Mesenchymal stem cell (in vitro differentiated cells and primary cell): ENCODE measurements at regions not wholly inside any gene's neighbourhood (a gene's known extent, or its start where the extent isn't known, plus 50 kb on each side); places are given as distances from the start of the nearest gene placed in this dataset.

Experiments used
- DNase-seq: peaks from one replicate; pipeline ENCODE4 v3.0.0-alpha.2; 2013
- H2AFZ ChIP-seq: one replicate; pipeline ENCODE4 v1.6.1; 2013; ENCODE audit warnings: low read depth, mild to moderate bottlenecking, control low read depth, inconsistent platforms, low read length, moderate library complexity
- H2AK5ac ChIP-seq: 2 replicates; pipeline ENCODE4 v1.6.1; 2013; ENCODE audit warnings: low read length, moderate library complexity, mild to moderate bottlenecking, inconsistent platforms; ENCODE audit not compliant: severe bottlenecking
- H2BK120ac ChIP-seq: one replicate; pipeline ENCODE4 v1.6.1; 2013; ENCODE audit warnings: low read depth, mild to moderate bottlenecking, inconsistent platforms, low read length, moderate library complexity
- H2BK12ac ChIP-seq, 2 experiments: one replicate each; pipeline ENCODE4 v1.6.1; 2013; ENCODE audit warnings: inconsistent platforms in 2 of 2, low read length in 2 of 2, mild to moderate bottlenecking in 2 of 2, moderate library complexity in 2 of 2, control low read depth in 1 of 2
- H2BK15ac ChIP-seq: one replicate; pipeline ENCODE4 v1.6.1; 2013; ENCODE audit warnings: mild to moderate bottlenecking, low read depth, inconsistent platforms; ENCODE audit not compliant: poor library complexity, severe bottlenecking
- H2BK5ac ChIP-seq: 2 replicates; pipeline ENCODE4 v1.6.1; 2013; ENCODE audit warnings: low read depth, mild to moderate bottlenecking, low read length, control low read depth, inconsistent platforms; ENCODE audit not compliant: poor library complexity, severe bottlenecking
- H3K14ac ChIP-seq, 2 experiments: one replicate each; pipeline ENCODE4 v1.6.1; 2013; ENCODE audit warnings: inconsistent platforms in 2 of 2, low read length in 2 of 2, control low read depth in 1 of 2, mild to moderate bottlenecking in 1 of 2, moderate library complexity in 1 of 2
- H3K18ac ChIP-seq, 2 experiments: one replicate each; pipeline ENCODE4 v1.6.1; 2013; ENCODE audit warnings: inconsistent platforms in 2 of 2, low read length in 2 of 2, control low read depth in 1 of 2, low read depth in 1 of 2, mild to moderate bottlenecking in 1 of 2
- H3K23ac ChIP-seq, 2 experiments: one replicate each; pipeline ENCODE4 v1.6.1; 2013; ENCODE audit warnings: inconsistent platforms in 2 of 2, low read length in 2 of 2, mild to moderate bottlenecking in 2 of 2, moderate library complexity in 2 of 2, control low read depth in 1 of 2
- H3K27ac ChIP-seq: 2 replicates; pipeline ENCODE4 v1.5.1; 2013; ENCODE audit warnings: mild to moderate bottlenecking, moderate library complexity, low read length, control low read depth, inconsistent platforms; ENCODE audit not compliant: poor library complexity, severe bottlenecking
- H3K27me3 ChIP-seq, 2 experiments: 2 replicates each; pipeline versions ENCODE4 v1.6.1 to v1.7.0; 2013; ENCODE audit warnings: low read length in 2 of 2, mild to moderate bottlenecking in 2 of 2, moderate library complexity in 2 of 2, control low read depth in 1 of 2, inconsistent platforms in 1 of 2; ENCODE audit not compliant: control insufficient read depth in 1 of 2, insufficient read depth in 1 of 2
- H3K36me3 ChIP-seq, 2 experiments: 2 replicates each; pipeline versions ENCODE4 v1.6.1 to v1.7.0; 2013; ENCODE audit warnings: low read length in 2 of 2, control low read depth in 1 of 2, inconsistent platforms in 1 of 2, low read depth in 1 of 2, mild to moderate bottlenecking in 1 of 2; ENCODE audit not compliant: insufficient read depth in 2 of 2, control insufficient read depth in 1 of 2
- H3K4ac ChIP-seq, 2 experiments: one replicate each; pipeline ENCODE4 v1.6.1; 2013; ENCODE audit warnings: inconsistent platforms in 2 of 2, low read length in 2 of 2, mild to moderate bottlenecking in 2 of 2, moderate library complexity in 2 of 2, control low read depth in 1 of 2, low read depth in 1 of 2
- H3K4me1 ChIP-seq: 2 replicates; pipeline ENCODE4 v1.6.1; 2013; ENCODE audit warnings: low read depth, low read length, control low read depth; ENCODE audit not compliant: control insufficient read depth, insufficient read depth
- H3K4me2 ChIP-seq: 2 replicates; pipeline ENCODE4 v1.6.1; 2013; ENCODE audit warnings: low read length, mild to moderate bottlenecking, inconsistent platforms; ENCODE audit not compliant: poor library complexity, severe bottlenecking
- H3K4me3 ChIP-seq, 2 experiments: 2 replicates each; pipeline versions ENCODE4 v1.5.1 to v1.7.0; 2013; ENCODE audit warnings: low read length in 2 of 2, mild to moderate bottlenecking in 2 of 2, control low read depth in 1 of 2, low read depth in 1 of 2; ENCODE audit not compliant: insufficient read depth in 1 of 2
- H3K79me1 ChIP-seq: replicated peaks from 2 replicates; pipeline ENCODE4 v1.6.1; 2013; ENCODE audit warnings: mild to moderate bottlenecking, control low read depth, low read length, inconsistent platforms; ENCODE audit not compliant: poor library complexity, severe bottlenecking
- H3K9ac ChIP-seq: 2 replicates; pipeline ENCODE4 v1.7.0; 2013; ENCODE audit warnings: mild to moderate bottlenecking, low read length, moderate library complexity
- H3K9me3 ChIP-seq: 2 replicates; pipeline ENCODE4 v1.7.0; 2013; ENCODE audit warnings: mild to moderate bottlenecking, low read length; ENCODE audit not compliant: control insufficient read depth
- H4K8ac ChIP-seq: one replicate; pipeline ENCODE4 v1.6.1; 2013; ENCODE audit warnings: inconsistent platforms, mild to moderate bottlenecking, low read length, moderate library complexity
- H4K91ac ChIP-seq: one replicate; pipeline ENCODE4 v1.6.1; 2013; ENCODE audit warnings: mild to moderate bottlenecking, low read length, inconsistent platforms
- WGBS: methylation state at CpG from one replicate; pipeline ENCODE4 v1.1.7; 2013; ENCODE audit warnings: mixed read lengths; 5-methylcytosine and 5-hydroxymethylcytosine counted together

GRCh38 chrX:6446582-6446981, 88.3 kb downstream of the VCX3A start:
- H2BK5ac ChIP-seq = no peak overlapping the region
- no peaks in the 10 kb centered on the region for H3K4me1 ChIP-seq
- H3K4me3 ChIP-seq = no peak overlapping the region
- no peak overlapping the region for H3K14ac ChIP-seq
- H2BK120ac ChIP-seq = no peak overlapping the region
- no peak overlapping the region for H2BK15ac ChIP-seq
- no peak for DNase-seq
- H3K9ac ChIP-seq = no peak overlapping the region
- H3K79me1 ChIP-seq = no peaks in the 10 kb centered on the region
- H4K91ac ChIP-seq = no peak overlapping the region
- H3K36me3 ChIP-seq = no peaks in the 10 kb centered on the region
- no peak overlapping the region for H3K23ac ChIP-seq
- H2BK12ac ChIP-seq = no peak overlapping the region
- H3K27ac ChIP-seq = no peak overlapping the region
- no peak overlapping the region for H2AK5ac ChIP-seq
- no peak overlapping the region for H3K4ac ChIP-seq
- peaks cover 9% of the 10 kb centered on the region for H3K9me3 ChIP-seq
- WGBS = 79% methylated on average over 3 of the region's 4 CpGs
- no peaks in the 10 kb centered on the region for H3K27me3 ChIP-seq
- H4K8ac ChIP-seq = no peak overlapping the region
- no peak overlapping the region for H3K4me2 ChIP-seq
- H3K18ac ChIP-seq = no peak overlapping the region
- no peak overlapping the region for H2AFZ ChIP-seq

- H2AFZ ChIP-seq = no peak overlapping the region
- no CpG with 5 or more reads among the region's 3 CpGs for WGBS
- no peak overlapping the region for H3K4me2 ChIP-seq
These were observed 94.3 kb downstream of the VCX3A start for GRCh38 chrX:6440648-6441047.

GRCh38 chrX:6432226-6432625, 102.7 kb downstream of the VCX3A start:
- Histone ChIP-seq H3K9ac (no peak overlapping the region), H2BK12ac (no peak overlapping the region), H3K4me3 (no peak overlapping the region), H3K27ac (no peak overlapping the region), H3K4me2 (no peak overlapping the region), H4K8ac (no peak overlapping the region), H3K4ac (no peak overlapping the region), H2BK120ac (no peak overlapping the region), H2BK5ac (no peak overlapping the region), H2BK15ac (no peak overlapping the region), H3K18ac (no peak overlapping the region), H3K9me3 (peaks cover 3% of the 10 kb centered on the region), H4K91ac (no peak overlapping the region), H2AFZ (no peak overlapping the region), H3K14ac (no peak overlapping the region), H3K79me1 (no peaks in the 10 kb centered on the region), H3K4me1 (no peaks in the 10 kb centered on the region), H2AK5ac (no peak overlapping the region), H3K27me3 (no peaks in the 10 kb centered on the region), H3K36me3 (no peaks in the 10 kb centered on the region), H3K23ac (no peak overlapping the region)
- 82% methylated on average over 3 of the region's 5 CpGs for WGBS
- DNase-seq = no peak

More at GRCh38 chrX:6440648-6441047, 94.3 kb downstream of the VCX3A start:
- no peak for DNase-seq
- no peak overlapping the region for H3K4me3 ChIP-seq
- no peak overlapping the region for H3K27ac ChIP-seq
- H3K23ac ChIP-seq = no peak overlapping the region
- no peaks in the 10 kb centered on the region for H3K36me3 ChIP-seq
- H2BK12ac ChIP-seq = no peak overlapping the region
- H2BK120ac ChIP-seq = no peak overlapping the region
- no peak overlapping the region for H2BK15ac ChIP-seq
- H2BK5ac ChIP-seq = no peak overlapping the region
- H4K8ac ChIP-seq = no peak overlapping the region
- H3K4me1 ChIP-seq = no peaks in the 10 kb centered on the region
- H3K79me1 ChIP-seq = no peaks in the 10 kb centered on the region
- no peak overlapping the region for H3K14ac ChIP-seq
- H3K18ac ChIP-seq = no peak overlapping the region
- no peak overlapping the region for H4K91ac ChIP-seq
- H3K27me3 ChIP-seq = no peaks in the 10 kb centered on the region
- H3K4ac ChIP-seq = no peak overlapping the region
- H2AK5ac ChIP-seq = no peak overlapping the region
- H3K9me3 ChIP-seq = peaks cover 16% of the 10 kb centered on the region
- H3K9ac ChIP-seq = no peak overlapping the region

DNA sequence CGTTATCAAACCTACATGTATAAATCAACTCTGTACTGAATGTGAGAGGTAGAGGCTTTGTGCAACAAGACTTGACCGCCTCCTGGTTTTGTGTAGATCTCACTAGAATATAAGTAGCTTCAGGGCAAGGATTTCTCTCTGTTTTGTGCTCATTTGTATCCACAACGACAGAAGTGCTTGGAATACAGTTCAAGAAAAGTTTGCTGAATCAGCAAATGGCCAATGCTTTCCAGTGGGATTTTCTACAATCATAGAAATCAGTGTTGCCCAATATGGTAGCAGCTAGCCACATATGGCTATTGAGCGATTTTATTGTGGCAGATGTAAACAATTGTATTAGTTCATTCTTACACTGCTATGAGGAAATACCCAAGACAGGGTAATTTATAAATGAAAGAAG, 127.4 kb downstream of the VCX3A start:
- Histone ChIP-seq H3K9ac (no peak overlapping the region), H3K23ac (no peak overlapping the region), H4K8ac (no peak overlapping the region), H3K79me1 (no peaks in the 10 kb centered on the region), H3K14ac (no peak overlapping the region), H3K36me3 (no peaks in the 10 kb centered on the region), H2BK5ac (no peak overlapping the region), H4K91ac (no peak overlapping the region), H3K4ac (no peak overlapping the region), H3K27me3 (no peaks in the 10 kb centered on the region), H2AK5ac (no peak overlapping the region), H2BK12ac (no peak overlapping the region), H2AFZ (no peak overlapping the region), H3K27ac (no peak overlapping the region), H2BK15ac (no peak overlapping the region), H3K4me1 (no peaks in the 10 kb centered on the region), H3K4me2 (no peak overlapping the region), H3K9me3 (peaks cover 9% of the 10 kb centered on the region), H3K18ac (no peak overlapping the region), H2BK120ac (no peak overlapping the region), H3K4me3 (no peak overlapping the region)
- DNase-seq = no peak
- WGBS = 71% methylated on average over 2 of the region's 4 CpGs
